GM21447 (cell line): ENCODE measurements at regions not wholly inside any gene's neighbourhood (a gene's known extent, or its start where the extent isn't known, plus 50 kb on each side); places are given as distances from the start of the nearest gene placed in this dataset.

Experiments
- ATAC-seq: cut with Tn5 transposase; IDR thresholded peaks from one replicate; pipeline ENCODE4 v1.9.1; 2021; ENCODE audit not compliant: unreplicated experiment

DNA sequence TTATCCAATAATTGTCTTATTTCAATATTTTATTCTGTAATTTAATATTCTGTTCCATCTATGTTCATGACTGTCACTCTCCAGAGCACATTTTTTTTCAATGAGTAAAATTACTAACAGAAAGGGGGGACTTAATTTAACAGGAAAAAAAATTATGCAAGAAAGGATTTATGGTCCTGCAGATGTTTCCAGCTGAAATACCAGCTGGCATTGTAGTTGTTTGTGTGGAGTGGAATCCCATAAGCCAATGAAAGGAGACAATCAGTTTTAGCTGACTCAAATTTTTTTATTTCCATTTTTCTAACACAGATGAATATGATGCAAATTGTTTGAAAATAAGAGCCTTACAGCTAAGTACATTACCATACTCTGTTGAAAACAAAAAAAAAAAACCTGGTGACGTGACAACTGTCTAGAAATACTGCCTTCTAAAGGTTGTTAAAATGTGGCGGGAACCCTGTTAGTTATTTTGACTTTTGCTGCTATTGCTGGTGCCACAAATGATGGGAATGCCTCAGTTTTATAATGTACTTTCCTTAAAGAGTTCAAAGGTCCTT lies 389.1 kb downstream of the ETS1 start:
- ATAC-seq = no peak

DNA sequence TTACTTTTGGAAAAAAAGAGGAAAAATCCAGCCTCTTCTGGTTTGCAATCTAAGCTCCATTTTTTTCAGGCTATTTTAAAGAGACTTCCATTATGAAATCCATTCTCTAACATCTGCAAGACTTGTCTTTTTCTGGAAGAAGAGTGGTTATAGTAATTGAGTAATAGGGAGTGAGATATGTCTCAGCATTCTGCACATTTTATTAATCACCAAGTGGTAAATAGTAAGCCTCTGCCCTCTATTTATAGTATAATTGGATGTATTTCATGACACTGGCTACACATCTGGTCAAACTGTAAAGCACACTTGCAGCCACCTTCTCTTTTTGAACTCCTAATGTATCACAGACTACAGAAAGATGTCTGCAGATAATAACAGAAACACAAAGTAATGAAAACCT lies 391.1 kb downstream of the ETS1 start:
- no peak for ATAC-seq

DNA sequence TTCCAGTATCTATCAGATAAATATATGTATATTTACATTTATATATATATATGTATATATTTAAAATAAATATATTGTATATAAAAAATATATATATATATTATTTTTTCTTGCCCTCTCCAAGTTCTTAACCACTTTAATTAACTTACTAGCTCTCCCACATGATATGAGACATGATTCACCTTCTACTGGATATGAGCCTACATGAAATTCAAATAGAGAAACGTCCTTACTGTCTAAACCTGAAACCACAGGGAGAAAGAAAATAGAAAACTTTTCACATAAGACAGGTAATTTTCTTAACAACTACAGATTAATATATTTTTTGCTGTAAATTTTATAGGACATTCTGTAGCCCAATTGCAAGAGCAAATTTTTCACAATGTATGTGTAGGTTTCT lies 391.6 kb downstream of the ETS1 start:
- no peak for ATAC-seq

DNA sequence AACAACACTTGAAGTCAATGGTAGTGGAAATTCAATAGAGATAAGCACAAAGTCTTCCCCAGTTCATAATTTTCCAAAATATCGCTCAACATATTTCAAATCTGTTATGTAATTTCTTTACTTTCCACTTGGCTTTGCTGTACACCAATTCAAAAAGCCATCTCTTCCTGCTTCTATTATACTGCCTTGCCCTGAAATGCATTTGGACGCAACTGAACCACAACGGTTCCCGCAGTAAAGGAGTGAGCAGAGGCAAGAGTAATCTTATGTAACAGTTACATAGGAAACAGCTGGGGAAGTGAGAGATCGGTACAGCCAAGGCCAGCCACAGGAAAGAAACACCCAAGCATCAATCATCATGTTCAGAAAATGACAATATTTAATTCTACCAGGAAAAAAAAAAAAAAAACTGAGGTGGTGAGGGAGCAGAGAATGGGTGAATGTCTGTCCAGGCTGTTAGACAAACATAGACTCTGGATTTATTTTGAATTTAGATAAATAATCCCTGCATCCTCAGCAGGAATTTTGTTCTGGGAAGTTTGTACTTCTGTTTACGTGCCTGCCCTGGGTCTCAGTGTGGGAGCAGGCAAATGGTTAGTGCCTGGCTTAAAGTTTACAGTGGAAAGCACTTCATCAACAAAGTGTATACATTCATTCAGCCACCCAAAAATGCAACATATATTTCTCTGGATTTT lies 392.2 kb downstream of the ETS1 start:
- no peak for ATAC-seq

DNA sequence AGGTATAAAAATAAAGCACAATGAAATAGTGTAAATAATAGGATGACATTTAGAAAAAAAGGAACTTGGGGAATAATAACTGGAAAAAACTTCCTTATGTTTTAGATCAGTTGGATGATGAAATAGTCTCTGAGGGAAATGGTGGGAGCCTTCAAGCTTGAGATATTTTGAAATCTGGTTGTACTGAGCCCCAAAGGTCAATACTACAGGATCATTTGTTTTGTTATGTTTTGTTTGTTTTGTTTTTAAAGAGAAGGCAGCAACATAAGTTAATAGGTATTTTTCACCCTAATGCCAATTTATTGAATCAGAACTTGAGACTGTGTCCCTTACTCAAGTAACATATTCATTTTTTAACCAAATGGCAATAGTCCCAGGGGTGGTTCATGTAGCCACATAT lies 393.1 kb downstream of the ETS1 start:
- ATAC-seq = no peak

DNA sequence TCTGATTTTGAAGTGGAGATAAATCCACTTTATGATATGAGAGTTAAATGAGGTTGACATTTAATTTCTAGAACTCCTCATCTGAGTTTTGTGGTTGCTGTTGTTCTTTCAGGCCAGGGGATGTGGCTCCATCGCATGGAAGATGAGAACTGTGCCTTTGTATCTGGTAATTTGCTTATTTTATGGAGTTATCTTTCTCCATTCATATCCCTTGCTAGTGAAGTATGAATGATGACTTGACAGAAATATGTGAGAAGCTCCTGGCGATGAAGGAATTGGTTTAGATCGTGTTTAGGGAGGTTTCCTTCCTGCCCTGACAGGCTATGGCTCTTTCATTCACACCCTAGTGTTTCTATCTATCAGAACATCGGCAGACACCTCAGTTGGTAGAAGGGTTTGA lies 393.7 kb downstream of the ETS1 start:
- no peak for ATAC-seq

DNA sequence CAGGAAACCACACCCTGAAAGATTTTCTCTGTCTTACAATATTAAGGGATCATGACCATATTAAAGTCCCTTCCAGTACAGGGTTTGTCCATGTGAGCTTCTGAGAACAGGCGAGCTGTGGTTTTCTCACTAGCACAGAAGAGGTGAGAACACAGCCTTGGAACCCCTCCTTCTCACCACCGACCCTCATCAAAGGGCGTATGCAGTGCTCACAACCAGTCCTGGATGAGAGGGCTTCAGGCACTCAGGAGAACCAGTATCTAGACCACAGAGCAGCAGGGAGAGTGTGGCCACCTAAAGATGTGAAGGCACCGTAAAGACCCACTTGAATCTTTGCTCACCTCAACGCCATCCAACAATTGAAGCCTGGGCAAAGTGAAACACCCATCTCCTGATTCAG lies 397.0 kb downstream of the ETS1 start:
- no peak for ATAC-seq

DNA sequence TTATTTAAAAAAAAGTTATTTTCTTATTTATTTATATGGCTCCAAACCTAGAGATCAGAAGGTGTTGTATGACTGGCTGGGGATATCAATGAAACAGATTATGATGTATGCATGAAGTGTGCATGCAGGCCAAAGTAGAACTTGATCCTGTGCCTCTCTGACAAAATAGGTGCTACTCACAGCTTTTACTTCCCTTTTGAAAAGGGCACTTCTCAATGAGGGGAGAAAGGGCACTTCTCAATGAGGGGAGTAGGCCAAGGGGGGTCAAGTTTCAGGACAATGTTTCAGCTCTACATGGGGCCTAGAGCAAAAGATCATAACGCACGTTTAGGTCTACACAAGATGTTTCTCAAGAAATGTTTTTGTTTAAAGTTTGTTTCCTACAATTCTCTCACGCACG lies 397.5 kb downstream of the ETS1 start:
- no peak for ATAC-seq

DNA sequence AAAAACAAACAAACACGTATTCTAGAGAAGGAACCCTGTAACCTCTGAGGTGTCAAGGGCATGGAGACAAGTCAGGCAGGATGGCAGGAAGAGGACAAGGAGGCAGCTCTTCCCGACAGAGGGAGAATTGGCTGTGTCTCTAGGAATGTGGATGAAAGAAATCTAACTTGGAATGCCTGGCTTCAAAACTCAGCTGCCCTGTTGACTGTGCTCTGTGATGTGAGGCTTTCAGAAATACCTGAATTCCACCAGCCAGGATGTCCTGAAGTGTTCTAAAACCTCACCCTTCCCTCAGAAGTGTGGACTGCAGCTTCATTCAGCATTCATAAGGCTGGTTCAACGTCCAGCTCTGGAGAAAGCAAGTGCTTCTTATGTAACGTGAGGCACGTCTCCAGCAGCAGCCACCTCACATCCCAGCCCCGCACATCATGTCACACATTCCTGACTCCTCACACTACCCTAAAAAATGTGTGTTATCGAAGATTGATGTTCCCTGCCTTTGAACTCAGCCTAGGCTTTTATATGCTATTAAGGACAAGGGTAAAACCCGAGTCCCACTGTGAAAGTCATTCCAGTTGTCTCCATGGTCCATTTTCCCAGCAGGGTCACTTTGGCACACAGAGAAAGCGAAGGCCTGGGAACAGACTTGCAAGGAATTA lies 398.9 kb downstream of the ETS1 start:
- ATAC-seq = no peak

DNA sequence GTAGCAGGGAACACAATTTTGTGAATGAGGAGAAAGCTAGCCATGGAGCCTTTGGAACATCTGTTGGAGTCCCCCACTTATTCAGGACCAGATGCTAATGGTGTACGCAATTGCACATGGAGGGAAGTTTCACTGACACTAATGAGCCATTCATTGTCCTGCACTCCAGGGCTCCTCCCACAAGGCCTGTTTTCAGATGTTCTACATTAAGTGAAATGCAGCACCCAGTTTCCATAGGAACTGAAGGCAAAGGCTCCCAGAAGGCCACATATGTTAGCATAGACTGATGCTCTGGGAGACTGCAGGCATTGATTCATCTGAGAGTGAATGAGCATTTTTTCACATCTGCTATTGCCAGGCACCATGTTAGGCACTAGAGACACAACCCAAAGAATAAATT lies 399.5 kb downstream of the ETS1 start:
- no peak for ATAC-seq

DNA sequence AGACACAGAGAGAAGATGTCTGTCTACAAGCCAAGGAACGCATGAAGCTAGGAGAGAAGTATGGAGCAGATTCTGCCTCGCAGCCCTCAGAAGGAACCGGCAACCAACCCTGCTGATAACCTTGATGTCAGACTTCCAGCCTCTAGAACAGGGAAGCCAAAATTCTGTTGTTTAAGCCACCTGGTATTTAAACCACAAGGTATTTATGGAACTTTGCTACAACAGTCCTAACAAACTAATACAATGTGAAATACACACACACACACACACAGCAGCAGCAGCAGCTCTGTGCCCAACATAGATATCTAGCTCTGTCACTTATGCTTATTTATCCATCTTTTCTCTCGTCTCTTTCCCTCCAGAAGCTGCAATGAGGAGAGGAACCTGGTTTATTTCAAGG lies 400.0 kb downstream of the ETS1 start:
- no peak for ATAC-seq

DNA sequence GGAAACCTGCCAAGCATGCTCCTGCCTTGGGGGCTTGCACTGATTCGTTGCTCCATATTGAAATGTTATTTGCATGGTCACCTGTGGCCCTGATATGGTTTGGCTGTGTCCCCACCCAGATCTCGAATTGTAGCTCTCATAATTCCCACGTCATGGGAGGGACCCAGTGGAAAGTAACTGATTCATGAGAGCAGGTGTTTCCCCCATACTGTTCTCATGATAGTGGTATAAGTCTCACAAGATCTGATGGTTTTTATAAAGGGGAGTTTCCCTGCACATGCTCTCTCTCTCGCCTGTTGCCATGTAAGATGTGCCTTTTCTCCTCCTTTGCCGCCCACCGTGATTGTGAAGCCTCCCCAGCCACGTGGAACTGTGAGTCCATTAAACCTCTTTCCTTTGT lies 402.4 kb downstream of the ETS1 start:
- no peak for ATAC-seq

DNA sequence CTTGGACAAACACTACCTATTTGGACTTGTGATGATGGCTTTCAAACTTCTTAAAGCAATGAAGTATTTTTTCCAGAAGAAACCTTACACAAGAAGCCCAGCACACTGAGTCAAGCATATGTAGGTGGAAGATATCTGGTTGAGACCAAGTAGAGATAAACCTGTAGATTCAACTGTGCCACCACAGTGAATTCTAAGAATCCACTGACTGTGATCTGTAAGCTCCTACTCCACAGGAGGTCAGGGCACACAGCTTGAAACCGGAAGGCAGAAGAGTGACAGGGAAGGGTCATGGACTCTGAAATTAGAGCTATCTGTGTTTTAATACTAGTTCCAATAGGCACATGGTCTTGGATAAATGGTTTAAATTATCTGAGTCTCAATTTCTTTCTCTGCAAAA lies 404.5 kb downstream of the ETS1 start:
- no peak for ATAC-seq

DNA sequence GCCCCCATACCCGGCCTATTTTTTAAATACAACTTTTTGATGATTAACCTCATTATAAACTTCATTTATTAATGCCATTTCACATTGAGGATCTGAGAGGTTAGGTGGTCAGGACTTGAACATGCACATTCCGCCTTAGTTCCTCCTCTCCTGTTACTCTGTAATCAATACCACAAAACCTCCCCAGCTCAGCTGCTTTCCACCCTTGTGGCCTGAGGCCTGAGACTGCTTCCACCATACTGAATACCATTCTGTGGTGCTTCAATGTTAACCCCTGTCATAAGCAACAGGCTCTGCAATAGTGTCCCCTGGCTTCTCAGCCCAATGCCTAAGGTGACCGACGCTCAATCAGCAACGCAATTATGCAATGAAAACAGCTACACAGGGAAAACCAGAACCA lies 405.4 kb downstream of the ETS1 start:
- ATAC-seq = no peak

DNA sequence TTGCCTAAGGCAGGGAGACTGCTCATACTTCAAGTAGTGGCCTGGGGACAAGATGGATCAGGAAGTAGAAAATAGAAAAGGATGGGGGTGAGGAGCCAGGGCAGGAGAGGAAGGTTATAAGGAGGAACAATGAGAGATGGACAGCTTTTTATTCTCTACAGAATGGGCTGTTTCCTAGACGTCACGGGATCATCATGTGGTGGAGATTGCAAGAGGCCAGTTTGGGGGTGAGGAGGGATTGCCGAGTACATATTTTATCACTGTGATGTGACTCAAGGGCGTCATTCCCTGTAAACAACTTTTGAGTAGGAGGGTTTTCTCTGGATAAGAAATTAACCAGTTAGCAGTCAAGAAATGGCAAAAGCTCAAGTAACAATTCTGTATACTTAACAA lies 406.3 kb downstream of the ETS1 start:
- ATAC-seq = no peak

DNA sequence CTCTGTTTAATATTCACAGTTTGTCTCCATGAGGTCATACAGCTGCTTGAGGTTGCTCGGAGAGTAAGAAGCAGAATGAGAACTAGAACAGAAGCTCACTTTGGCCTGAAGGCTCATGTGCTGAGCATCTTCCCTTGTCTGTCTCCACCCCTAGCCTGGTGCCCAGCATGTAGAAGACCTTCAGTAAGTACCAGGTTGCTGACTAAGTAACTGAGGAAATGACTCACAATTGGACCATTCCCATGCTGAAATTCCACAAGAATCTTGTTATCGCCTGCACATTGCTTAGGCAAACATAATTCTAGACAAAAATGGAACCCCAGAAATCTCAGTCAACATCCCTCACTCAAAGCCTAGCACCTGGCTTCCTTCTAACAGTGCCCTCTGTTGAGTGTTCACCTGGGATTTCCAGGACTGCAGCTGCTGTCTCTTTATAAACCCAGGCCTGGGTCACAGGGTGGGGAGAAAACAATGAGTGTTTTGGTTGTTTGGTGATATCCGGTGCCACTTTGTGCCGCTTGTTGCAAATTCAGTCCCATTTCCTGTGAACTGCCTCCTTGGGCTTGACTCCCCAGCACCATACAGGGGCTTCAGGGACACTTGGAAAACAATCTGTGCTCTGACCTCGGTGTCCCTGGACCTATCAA lies 406.8 kb downstream of the ETS1 start:
- ATAC-seq = no peak

DNA sequence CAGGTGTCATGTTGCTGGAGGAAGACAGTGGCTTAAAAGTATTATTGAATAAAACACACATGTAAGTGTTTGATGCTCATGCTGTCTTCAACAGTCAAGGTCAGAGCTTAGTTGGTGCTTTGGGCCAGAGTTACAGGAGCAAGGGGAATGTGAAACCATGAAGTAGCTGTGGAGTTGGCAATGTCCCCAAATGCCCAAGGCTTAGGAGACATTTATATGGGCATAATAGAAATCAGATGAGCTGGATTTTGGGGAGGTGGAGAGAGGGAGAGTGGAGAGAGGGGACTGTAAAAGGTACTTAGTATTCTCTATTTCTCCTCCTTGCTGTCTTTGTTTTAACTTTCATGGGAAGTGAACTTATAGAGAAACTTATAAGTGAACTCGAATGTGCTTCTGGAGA lies 407.8 kb downstream of the ETS1 start:
- ATAC-seq = no peak

DNA sequence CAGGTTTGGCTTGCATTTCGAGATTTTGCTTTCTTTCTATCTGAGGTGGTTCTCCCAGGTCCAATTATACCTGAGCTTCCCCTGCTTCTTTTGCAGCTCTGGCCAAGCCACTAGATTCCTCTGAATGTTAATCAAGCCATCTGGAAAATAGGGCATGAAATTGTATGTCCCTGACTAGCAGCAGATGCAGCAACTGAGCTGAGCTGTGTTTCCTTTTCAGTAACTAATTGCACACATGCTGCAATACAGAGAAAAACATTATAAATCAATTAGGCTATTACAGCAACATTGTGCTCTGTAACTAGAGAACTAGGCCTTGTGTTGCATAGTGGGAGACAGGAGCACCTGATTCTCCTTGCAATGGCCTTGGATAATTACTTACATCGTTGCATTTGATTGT lies 408.3 kb downstream of the ETS1 start:
- no peak for ATAC-seq

DNA sequence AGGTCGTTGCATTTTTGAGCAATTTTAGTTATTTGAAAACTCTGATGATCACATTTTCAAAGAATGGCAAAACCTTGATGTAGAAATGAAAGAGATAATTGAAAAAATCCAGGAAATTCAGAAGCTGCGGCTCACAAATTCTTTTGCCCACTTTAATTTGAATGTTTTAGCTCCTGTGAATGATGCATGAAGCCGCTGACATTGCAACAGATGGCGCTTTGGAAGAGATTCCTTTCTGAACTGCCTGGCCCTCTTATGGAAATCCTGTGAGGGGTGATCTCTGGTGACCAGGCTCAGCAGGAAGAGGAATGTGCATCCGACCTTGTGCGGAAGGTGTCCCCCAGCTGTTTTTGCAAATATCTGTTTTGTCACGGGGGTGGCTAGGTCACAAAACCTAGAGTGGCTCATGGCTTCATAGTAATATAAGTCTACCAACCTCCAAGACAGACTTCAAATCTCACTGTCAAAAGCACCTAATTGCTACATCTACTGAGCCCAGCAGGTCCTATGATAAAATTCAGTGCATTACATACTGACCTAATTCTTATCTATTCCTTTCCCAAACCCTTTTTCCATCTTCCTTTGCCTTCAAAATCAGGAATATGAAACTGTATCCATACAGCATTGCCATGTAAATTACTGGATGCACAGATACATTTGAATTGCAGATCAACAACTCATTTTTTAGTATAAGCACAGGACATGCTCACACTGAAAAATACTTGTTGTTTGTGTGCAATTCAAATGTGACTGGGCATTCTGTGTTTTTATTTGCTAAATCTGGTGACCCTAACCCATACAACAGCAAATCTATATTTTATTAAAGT lies 412.7 kb downstream of the ETS1 start:
- ATAC-seq = no peak

DNA sequence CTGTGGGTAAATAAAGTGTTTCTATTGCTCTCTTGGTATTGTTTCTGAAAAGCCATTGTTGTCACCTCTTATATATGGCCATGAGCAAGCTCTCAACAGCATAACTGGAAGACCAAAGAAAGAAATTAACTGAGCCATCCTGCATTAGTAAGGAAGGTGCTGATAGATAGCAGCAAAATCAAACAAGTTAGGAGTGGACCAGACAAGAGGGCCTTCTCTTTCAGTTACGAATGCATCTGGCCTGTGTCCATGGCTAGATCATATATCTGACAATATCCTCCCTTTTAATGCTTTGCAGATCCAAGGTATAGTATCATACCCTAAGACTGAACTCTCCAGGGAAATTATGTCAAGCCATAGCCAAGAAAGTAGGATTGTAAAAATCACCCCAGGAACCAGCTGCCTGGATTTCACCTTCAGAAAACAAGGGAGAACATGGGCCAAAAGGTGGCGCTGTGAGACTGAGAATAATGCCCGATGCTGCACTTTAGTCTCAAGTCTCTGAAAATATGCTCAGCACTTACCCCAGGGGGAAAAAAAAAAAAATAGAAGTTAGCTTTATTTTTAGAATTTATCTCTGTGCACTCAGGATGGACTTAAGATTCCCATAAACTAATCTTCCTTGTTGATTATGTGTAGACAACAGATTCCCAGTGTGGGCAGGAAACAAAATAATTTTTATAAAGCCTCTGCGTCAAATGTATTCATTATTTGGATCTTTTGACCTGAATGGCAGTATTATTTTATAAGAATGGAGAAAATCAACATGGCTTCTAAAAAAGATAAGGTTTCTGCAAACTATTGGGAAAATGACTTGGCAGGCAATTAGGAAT lies 415.1 kb downstream of the ETS1 start:
- ATAC-seq = no peak

DNA sequence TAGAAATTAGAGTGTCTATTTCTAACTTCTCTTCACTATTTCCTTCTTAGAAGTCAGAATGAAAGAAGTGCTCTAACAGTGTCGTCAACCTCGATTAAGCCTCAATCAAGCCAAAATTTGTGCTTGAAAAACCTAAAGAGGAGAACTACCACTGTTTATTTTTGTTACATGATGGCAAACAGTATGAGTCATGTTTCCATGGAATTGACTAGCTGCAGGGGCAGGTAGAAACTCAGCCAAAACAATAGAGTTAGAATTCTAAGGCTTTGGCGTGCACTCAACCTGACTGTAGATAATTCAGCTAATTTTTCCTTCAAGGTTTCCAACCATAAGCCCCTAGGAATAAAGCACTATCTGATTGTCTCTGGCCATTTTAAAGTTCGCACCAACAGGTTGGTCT lies 415.9 kb downstream of the ETS1 start:
- ATAC-seq = no peak
